ENCODE measurements at regions not wholly inside any gene's neighbourhood (a gene's known extent, or its start where the extent isn't known, plus 50 kb on each side); places are given as distances from the start of the nearest gene placed in this dataset.

GRCh38 chr13:54901316-54901715 lies 1872.7 kb downstream of the OLFM4 start:
- TF ChIP-seq, protein P1, sequence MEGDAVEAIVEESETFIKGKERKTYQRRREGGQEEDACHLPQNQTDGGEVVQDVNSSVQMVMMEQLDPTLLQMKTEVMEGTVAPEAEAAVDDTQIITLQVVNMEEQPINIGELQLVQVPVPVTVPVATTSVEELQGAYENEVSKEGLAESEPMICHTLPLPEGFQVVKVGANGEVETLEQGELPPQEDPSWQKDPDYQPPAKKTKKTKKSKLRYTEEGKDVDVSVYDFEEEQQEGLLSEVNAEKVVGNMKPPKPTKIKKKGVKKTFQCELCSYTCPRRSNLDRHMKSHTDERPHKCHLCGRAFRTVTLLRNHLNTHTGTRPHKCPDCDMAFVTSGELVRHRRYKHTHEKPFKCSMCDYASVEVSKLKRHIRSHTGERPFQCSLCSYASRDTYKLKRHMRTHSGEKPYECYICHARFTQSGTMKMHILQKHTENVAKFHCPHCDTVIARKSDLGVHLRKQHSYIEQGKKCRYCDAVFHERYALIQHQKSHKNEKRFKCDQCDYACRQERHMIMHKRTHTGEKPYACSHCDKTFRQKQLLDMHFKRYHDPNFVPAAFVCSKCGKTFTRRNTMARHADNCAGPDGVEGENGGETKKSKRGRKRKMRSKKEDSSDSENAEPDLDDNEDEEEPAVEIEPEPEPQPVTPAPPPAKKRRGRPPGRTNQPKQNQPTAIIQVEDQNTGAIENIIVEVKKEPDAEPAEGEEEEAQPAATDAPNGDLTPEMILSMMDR (IDR thresholded peaks at IDR 0.05), result no peak
- no peak for TF ChIP-seq POLR2A (IDR thresholded peaks at IDR 0.05)
- TF ChIP-seq POLR2AphosphoS5 (IDR thresholded peaks at IDR 0.05), result no peak
- TF ChIP-seq EP300 (IDR thresholded peaks at IDR 0.05), result no peak

All from sigmoid colon (tissue), 4 donors.